ENCODE measurements at regions not wholly inside any gene's neighbourhood (a gene's known extent, or its start where the extent isn't known, plus 50 kb on each side); places are given as distances from the start of the nearest gene placed in this dataset.

DNA sequence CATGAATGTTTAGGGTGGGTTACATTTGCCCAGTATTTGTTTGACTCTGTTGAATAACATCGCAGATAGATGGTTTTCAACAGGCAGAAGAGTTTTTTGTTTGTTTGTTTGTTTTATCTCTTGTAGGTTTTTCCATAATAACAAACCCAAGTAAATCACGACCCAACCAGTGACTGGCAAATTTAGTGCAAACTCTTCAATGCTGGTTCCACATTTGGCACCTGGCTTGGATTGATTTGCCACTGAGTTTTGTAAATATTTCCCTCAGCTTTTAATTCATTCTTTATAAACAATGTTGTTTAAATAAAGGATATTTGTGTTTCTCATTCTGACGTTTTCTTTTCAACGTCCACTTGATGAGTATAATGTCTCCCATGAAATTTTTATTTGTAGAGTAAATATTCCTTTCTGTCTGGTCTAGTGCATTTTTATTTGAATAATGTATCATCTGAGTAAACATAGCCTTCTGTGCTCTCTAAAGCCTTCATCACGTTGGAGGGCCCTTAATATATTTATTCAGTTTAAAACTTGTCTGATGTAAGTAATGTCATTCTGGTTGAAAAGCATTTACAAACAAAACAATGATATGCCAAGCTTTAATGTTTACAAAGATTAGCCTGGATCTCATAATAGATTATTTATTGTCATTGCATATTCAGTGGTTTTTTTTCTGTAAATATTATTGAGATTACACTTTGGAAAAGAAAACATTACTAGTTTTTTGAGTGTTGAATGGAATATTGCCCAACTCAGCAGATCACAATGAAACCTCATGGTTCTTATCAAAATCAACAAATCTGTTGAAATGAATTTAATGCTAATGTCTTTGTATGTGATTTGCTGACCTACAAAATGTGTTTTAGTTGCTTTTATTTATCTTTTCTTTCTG, 90.4 kb upstream of the PEG3 start:
- TF ChIP-seq, protein P1, sequence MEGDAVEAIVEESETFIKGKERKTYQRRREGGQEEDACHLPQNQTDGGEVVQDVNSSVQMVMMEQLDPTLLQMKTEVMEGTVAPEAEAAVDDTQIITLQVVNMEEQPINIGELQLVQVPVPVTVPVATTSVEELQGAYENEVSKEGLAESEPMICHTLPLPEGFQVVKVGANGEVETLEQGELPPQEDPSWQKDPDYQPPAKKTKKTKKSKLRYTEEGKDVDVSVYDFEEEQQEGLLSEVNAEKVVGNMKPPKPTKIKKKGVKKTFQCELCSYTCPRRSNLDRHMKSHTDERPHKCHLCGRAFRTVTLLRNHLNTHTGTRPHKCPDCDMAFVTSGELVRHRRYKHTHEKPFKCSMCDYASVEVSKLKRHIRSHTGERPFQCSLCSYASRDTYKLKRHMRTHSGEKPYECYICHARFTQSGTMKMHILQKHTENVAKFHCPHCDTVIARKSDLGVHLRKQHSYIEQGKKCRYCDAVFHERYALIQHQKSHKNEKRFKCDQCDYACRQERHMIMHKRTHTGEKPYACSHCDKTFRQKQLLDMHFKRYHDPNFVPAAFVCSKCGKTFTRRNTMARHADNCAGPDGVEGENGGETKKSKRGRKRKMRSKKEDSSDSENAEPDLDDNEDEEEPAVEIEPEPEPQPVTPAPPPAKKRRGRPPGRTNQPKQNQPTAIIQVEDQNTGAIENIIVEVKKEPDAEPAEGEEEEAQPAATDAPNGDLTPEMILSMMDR (IDR thresholded peaks at IDR 0.05 in 2 of 3, conservative IDR thresholded peaks at IDR 0.05 in 1 of 3; ENCODE audit: borderline replicate concordance in 1 of 3, insufficient read depth in 1 of 3, low read depth in 2 of 3, low read length in 2 of 3), result no peak
- no peak for TF ChIP-seq POLR2AphosphoS5 (IDR thresholded peaks at IDR 0.05; ENCODE audit: low read depth, low read length)
- TF ChIP-seq POLR2A (IDR thresholded peaks at IDR 0.05; ENCODE audit: borderline replicate concordance, extremely low read depth, insufficient read depth, insufficient read length), result no peak
